ENCODE measurements at regions not wholly inside any gene's neighbourhood (a gene's known extent, or its start where the extent isn't known, plus 50 kb on each side); places are given as distances from the start of the nearest gene placed in this dataset.

- H3K4me3 ChIP-seq = no peak overlapping the region
- peaks cover 3% of the 10 kb centered on the region for H3K27me3 Mint-ChIP-seq (ENCODE audit: insufficient read depth, low read depth, poor library complexity)
- no peak overlapping the region for H3K27ac ChIP-seq (ENCODE audit: low read depth)
- no peaks in the 10 kb centered on the region for H3K36me3 ChIP-seq (ENCODE audit: insufficient read depth)
- H3K9me3 Mint-ChIP-seq = no peaks in the 10 kb centered on the region
- H3K36me3 Mint-ChIP-seq (ENCODE audit: low read depth) = no peaks in the 10 kb centered on the region
- peak; percentile 98 for ATAC-seq
- H3K4me2 ChIP-seq = no peak overlapping the region
- no peaks in the 10 kb centered on the region for H3K9me2 ChIP-seq (ENCODE audit: insufficient read depth)
- no peaks in the 10 kb centered on the region for H3F3A ChIP-seq (replicated peaks; ENCODE audit: low read depth)
- no peak overlapping the region for H3K27ac Mint-ChIP-seq
- H3K27me3 ChIP-seq (ENCODE audit: insufficient read depth) = no peaks in the 10 kb centered on the region
- peaks cover 8% of the 10 kb centered on the region for H3K4me1 Mint-ChIP-seq
- TF ChIP-seq EZH2phosphoT487 (IDR thresholded peaks at IDR 0.05; ENCODE audit: unreplicated experiment) = no peak
- TF ChIP-seq, protein P1, sequence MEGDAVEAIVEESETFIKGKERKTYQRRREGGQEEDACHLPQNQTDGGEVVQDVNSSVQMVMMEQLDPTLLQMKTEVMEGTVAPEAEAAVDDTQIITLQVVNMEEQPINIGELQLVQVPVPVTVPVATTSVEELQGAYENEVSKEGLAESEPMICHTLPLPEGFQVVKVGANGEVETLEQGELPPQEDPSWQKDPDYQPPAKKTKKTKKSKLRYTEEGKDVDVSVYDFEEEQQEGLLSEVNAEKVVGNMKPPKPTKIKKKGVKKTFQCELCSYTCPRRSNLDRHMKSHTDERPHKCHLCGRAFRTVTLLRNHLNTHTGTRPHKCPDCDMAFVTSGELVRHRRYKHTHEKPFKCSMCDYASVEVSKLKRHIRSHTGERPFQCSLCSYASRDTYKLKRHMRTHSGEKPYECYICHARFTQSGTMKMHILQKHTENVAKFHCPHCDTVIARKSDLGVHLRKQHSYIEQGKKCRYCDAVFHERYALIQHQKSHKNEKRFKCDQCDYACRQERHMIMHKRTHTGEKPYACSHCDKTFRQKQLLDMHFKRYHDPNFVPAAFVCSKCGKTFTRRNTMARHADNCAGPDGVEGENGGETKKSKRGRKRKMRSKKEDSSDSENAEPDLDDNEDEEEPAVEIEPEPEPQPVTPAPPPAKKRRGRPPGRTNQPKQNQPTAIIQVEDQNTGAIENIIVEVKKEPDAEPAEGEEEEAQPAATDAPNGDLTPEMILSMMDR (conservative IDR thresholded peaks at IDR 0.05; ENCODE audit: low read depth in 2 of 2) = peak; percentile 91 to 92
- H4K20me1 ChIP-seq (replicated peaks; ENCODE audit: insufficient read depth) = no peaks in the 10 kb centered on the region
- peaks cover 15% of the 10 kb centered on the region; the same call in 1 of the 2 replicates for H3K4me1 ChIP-seq (ENCODE audit: insufficient read depth)
- no peak overlapping the region for H2AFZ ChIP-seq
- no peak overlapping the region for H3K4me3 Mint-ChIP-seq
- no peaks in the 10 kb centered on the region for H3K79me2 ChIP-seq (replicated peaks; ENCODE audit: insufficient read depth)
- peak; percentile 88 for DNase-seq (ENCODE audit: low spot score)
These were observed 59.8 kb upstream of the C12orf71 start for GRCh38 chr12:27142101-27142721.

DNA sequence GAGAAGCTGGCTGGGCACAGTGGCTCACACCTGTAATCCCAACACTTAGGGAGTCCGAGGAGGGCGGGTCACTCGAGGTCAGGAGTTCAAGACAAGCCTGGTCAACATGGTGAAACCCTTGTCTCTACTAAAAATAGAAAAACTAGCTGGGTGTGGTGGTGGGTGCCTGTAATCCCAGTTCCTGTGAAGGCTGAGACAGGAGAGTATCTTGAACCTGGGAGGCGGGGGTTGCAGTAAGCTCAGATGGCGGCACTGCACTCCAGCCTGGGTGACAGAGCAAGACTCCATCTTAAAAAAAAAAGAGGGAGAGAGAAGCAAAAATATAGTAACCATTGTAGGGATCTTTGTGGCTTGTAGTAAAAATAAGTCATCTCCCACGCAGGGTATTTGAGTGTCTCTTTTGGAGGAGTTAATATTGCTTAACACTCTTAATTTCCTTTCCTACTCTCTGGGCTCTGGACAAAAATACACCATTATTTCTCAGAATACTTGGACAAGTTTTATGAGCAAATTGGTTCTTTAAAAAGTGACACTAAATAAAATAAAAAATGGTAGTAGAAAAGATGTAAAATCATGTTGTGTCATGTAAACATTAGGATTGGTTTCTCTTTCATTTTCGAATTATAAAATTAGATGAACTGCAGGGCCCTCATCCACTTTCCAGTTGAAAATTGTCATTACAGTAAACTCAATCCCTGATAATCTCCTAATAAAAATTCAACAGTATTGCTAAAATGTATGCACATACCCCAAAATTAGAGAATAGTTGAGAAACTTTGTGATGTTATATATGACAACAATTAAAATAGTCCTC is 61.1 kb upstream of the C12orf71 start:
- Mint-ChIP-seq H3K9me3 (no peaks in the 10 kb centered on the region), H3K27me3 (ENCODE audit: insufficient read depth, low read depth, poor library complexity) (peaks cover 3% of the 10 kb centered on the region), H3K4me1 (peaks cover 8% of the 10 kb centered on the region), H3K36me3 (ENCODE audit: low read depth) (no peaks in the 10 kb centered on the region), H3K4me3 (no peak overlapping the region), H3K27ac (no peak overlapping the region; the same call in 1 of the 2 replicates)
- H4K20me1 ChIP-seq (replicated peaks; ENCODE audit: insufficient read depth) = no peaks in the 10 kb centered on the region
- no peak overlapping the region for H3K4me3 ChIP-seq
- no peak overlapping the region for H3K27ac ChIP-seq (ENCODE audit: low read depth)
- no peaks in the 10 kb centered on the region for H3F3A ChIP-seq (replicated peaks; ENCODE audit: low read depth)
- TF ChIP-seq POLR2AphosphoS5 (IDR thresholded peaks at IDR 0.05; ENCODE audit: low read depth) (no peak), EZH2phosphoT487 (IDR thresholded peaks at IDR 0.05; ENCODE audit: unreplicated experiment) (no peak), ZNF462 (CRISPR knock-in tag; IDR thresholded peaks at IDR 0.05) (no peak), ETS1 (IDR thresholded peaks at IDR 0.05) (no peak), CREB1 (CRISPR knock-in tag; IDR thresholded peaks at IDR 0.05; ENCODE audit: low read depth) (no peak), ZNF331 (CRISPR knock-in tag; IDR thresholded peaks at IDR 0.05; ENCODE audit: low read depth) (no peak)
- TF ChIP-seq, protein P1 (conservative IDR thresholded peaks at IDR 0.05; ENCODE audit: low read depth in 2 of 2) = no peak
- peaks cover 15% of the 10 kb centered on the region; the same call in 1 of the 2 replicates for H3K4me1 ChIP-seq (ENCODE audit: insufficient read depth)
- no peaks in the 10 kb centered on the region for H3K27me3 ChIP-seq (ENCODE audit: insufficient read depth)
- no peaks in the 10 kb centered on the region for H3K79me2 ChIP-seq (replicated peaks; ENCODE audit: insufficient read depth)
- peak overlapping the region; percentile 75; the same call in 1 of the 2 replicates for H2AFZ ChIP-seq
- H3K4me2 ChIP-seq = no peak overlapping the region
- no peaks in the 10 kb centered on the region for H3K9me2 ChIP-seq (ENCODE audit: insufficient read depth)
- DNase-seq (ENCODE audit: low spot score) (no peak), ATAC-seq (no peak; the same call in 2 of the 3 replicates)
- no peaks in the 10 kb centered on the region for H3K36me3 ChIP-seq (ENCODE audit: insufficient read depth)
